GM23338 (cell line): ENCODE measurements at regions not wholly inside any gene's neighbourhood (a gene's known extent, or its start where the extent isn't known, plus 50 kb on each side); places are given as distances from the start of the nearest gene placed in this dataset.
A peak's percentile ranks its signal among the peaks of the same experiment; 100 is the strongest.
"Not testable (repeated sequence)": the region's sequence is repeated elsewhere in the genome, so short reads cannot be mapped to it uniquely, and the experiment has no call there.

Experiments
- ATAC-seq: fragments of 200-7000 bp; cut with Tn5 transposase; 3 replicates; pipeline ENCODE4 v1.9.1; 2020
- DNase-seq: peaks from one replicate; pipeline ENCODE4 v3.0.0-alpha.2; 2015; ENCODE audit warnings: low spot score
- H2AFZ ChIP-seq: fragments of 200-600 bp; sonication (generic); 2 replicates; pipeline ENCODE4 v1.8.0; 2016; ENCODE audit warnings: antibody characterized with exemption, mild to moderate bottlenecking, moderate library complexity
- H3F3A ChIP-seq: fragments of 200-600 bp; sonication (generic); replicated peaks from 2 replicates; pipeline ENCODE4 v1.8.0; 2017; ENCODE audit warnings: antibody characterized with exemption, mixed run types, low read depth
- H3K27ac ChIP-seq: fragments of 200-600 bp; sonication (generic); 2 replicates; pipeline ENCODE4 v1.6.1; 2016; ENCODE audit warnings: low read depth
- H3K27me3 ChIP-seq: fragments of 200-600 bp; sonication (generic); 2 replicates; pipeline ENCODE4 v1.8.0; 2016; ENCODE audit warnings: mild to moderate bottlenecking, mixed run types, moderate library complexity; ENCODE audit not compliant: insufficient read depth
- H3K36me3 ChIP-seq: fragments of 200-600 bp; sonication (generic); 2 replicates; pipeline ENCODE4 v1.8.0; 2016; ENCODE audit warnings: mild to moderate bottlenecking; ENCODE audit not compliant: insufficient read depth
- H3K4me1 ChIP-seq: fragments of 200-600 bp; sonication (generic); 2 replicates; pipeline ENCODE4 v1.8.0; 2016; ENCODE audit warnings: mild to moderate bottlenecking, moderate library complexity; ENCODE audit not compliant: insufficient read depth
- H3K4me2 ChIP-seq: fragments of 200-600 bp; sonication (generic); 2 replicates; pipeline ENCODE4 v1.7.1; 2017; ENCODE audit warnings: mixed run types
- H3K4me3 ChIP-seq: fragments of 200-600 bp; sonication (generic); 2 replicates; pipeline ENCODE4 v1.6.1; 2016; ENCODE audit warnings: mixed run types
- H3K79me2 ChIP-seq: fragments of 200-600 bp; sonication (generic); replicated peaks from 2 replicates; pipeline ENCODE4 v1.8.0; 2017; ENCODE audit warnings: mild to moderate bottlenecking; ENCODE audit not compliant: insufficient read depth
- H3K9me2 ChIP-seq: fragments of 200-600 bp; sonication (generic); 2 replicates; pipeline ENCODE4 v1.8.0; 2017; ENCODE audit not compliant: insufficient read depth
- H4K20me1 ChIP-seq: fragments of 200-600 bp; sonication (generic); replicated peaks from 2 replicates; pipeline ENCODE4 v1.8.0; 2017; ENCODE audit warnings: mild to moderate bottlenecking; ENCODE audit not compliant: insufficient read depth
- H3K27ac Mint-ChIP-seq: 2 replicates; pipeline ENCODE4 v1.8.0; 2020; ENCODE audit warnings: inconsistent platforms, mild to moderate bottlenecking, moderate library complexity, mixed read lengths
- H3K27me3 Mint-ChIP-seq: 3 replicates; pipeline ENCODE4 v1.8.0; 2022; ENCODE audit warnings: low read depth, mild to moderate bottlenecking, moderate library complexity, mixed read lengths, inconsistent platforms; ENCODE audit not compliant: insufficient read depth, poor library complexity
- H3K36me3 Mint-ChIP-seq: 3 replicates; pipeline ENCODE4 v1.8.0; 2021; ENCODE audit warnings: low read depth, mild to moderate bottlenecking, inconsistent platforms, moderate library complexity, mixed read lengths
- H3K4me1 Mint-ChIP-seq: 3 replicates; pipeline ENCODE4 v1.8.0; 2020; ENCODE audit warnings: mild to moderate bottlenecking, inconsistent platforms, mixed read lengths
- H3K4me3 Mint-ChIP-seq: 3 replicates; pipeline ENCODE4 v1.8.0; 2021; ENCODE audit warnings: moderate library complexity, mild to moderate bottlenecking, inconsistent platforms, mixed read lengths
- H3K9me3 Mint-ChIP-seq: 3 replicates; pipeline ENCODE4 v1.8.0; 2020; ENCODE audit warnings: moderate library complexity, mild to moderate bottlenecking, inconsistent platforms, mixed read lengths
- CREB1 ChIP-seq: fragments of 250-450 bp; sonication (Bioruptor Pico); IDR thresholded peaks from 2 replicates; pipeline ENCODE4 v1.5.0; 2020; ENCODE audit warnings: low read depth, mild to moderate bottlenecking, moderate library complexity
- JUNB ChIP-seq: IDR thresholded peaks from one replicate; pipeline ENCODE4 v1.6.1; 2016; ENCODE audit warnings: antibody characterized with exemption; ENCODE audit not compliant: unreplicated experiment
- NANOG ChIP-seq: IDR thresholded peaks from 2 replicates; pipeline ENCODE4 v1.6.1; 2016; ENCODE audit warnings: antibody characterized with exemption, borderline replicate concordance
- POLR2AphosphoS5 ChIP-seq: IDR thresholded peaks from 2 replicates; pipeline ENCODE4 v1.6.1; 2016; ENCODE audit warnings: antibody characterized with exemption, low read depth
- REST ChIP-seq: IDR thresholded peaks from one replicate; pipeline ENCODE4 v1.6.1; 2018; ENCODE audit warnings: antibody characterized with exemption; ENCODE audit not compliant: unreplicated experiment
- STAT1 ChIP-seq: IDR thresholded peaks from one replicate; pipeline ENCODE4 v1.6.1; 2016; ENCODE audit warnings: antibody characterized with exemption; ENCODE audit not compliant: unreplicated experiment
- ZNF114 ChIP-seq: fragments of 250-450 bp; sonication (Bioruptor Pico); IDR thresholded peaks from 2 replicates; pipeline ENCODE4 v1.5.0; 2020; ENCODE audit warnings: mild to moderate bottlenecking, moderate library complexity
- ZNF462 ChIP-seq: fragments of 250-450 bp; sonication (Bioruptor Pico); IDR thresholded peaks from 2 replicates; pipeline ENCODE4 v1.5.0; 2020; ENCODE audit warnings: mild to moderate bottlenecking, moderate library complexity

GRCh38 chr17:21549107-21549687, 143.1 kb upstream of the KCNJ18 start (continued):
- no peak for TF ChIP-seq REST
- no peak for TF ChIP-seq STAT1
- TF ChIP-seq NANOG: no peak
- TF ChIP-seq POLR2AphosphoS5: no peak
- TF ChIP-seq JUNB: no peak

GRCh38 chr17:21550031-21550430, 142.3 kb upstream of the KCNJ18 start:
- Mint-ChIP-seq H3K9me3 (peaks cover 26% of the 10 kb centered on the region), H3K4me1 (peaks cover 15% of the 10 kb centered on the region), H3K27me3 (peaks cover 14% of the 10 kb centered on the region), H3K4me3 (peak overlapping the region; percentile 86)
- not testable (repeated sequence) for H4K20me1 ChIP-seq, H3K36me3 Mint-ChIP-seq, DNase-seq, H3K9me2 ChIP-seq, H3K79me2 ChIP-seq, H3K27ac Mint-ChIP-seq, H2AFZ ChIP-seq, ATAC-seq, H3K36me3 ChIP-seq, H3K4me1 ChIP-seq, H3F3A ChIP-seq, H3K27ac ChIP-seq
- Histone ChIP-seq H3K4me2 (peak overlapping the region; percentile 94; the same call in 1 of the 2 replicates), H3K4me3 (peak overlapping the region; percentile 75), H3K27me3 (peaks cover 27% of the 10 kb centered on the region)

GRCh38 chr17:21551081-21551881, 141.0 kb upstream of the KCNJ18 start:
- Histone ChIP-seq H4K20me1 (peaks cover 5% of the 10 kb centered on the region; the same call in 1 of the 2 replicates), H3K27me3 (peaks cover 27% of the 10 kb centered on the region), H3K4me3 (peak overlapping the region; percentile 75), H3K79me2 (no peaks in the 10 kb centered on the region; the same call in 1 of the 2 replicates), H3F3A (no peaks in the 10 kb centered on the region), H3K4me2 (peak overlapping the region; percentile 94), H3K36me3 (no peaks in the 10 kb centered on the region), H3K9me2 (peaks cover 5% of the 10 kb centered on the region; the same call in 1 of the 2 replicates), H2AFZ (peak overlapping the region; percentile 92), H3K27ac (no peak overlapping the region), H3K4me1 (no peaks in the 10 kb centered on the region)
- ATAC-seq: peak; percentile 94
- H3K4me1 Mint-ChIP-seq: peaks cover 15% of the 10 kb centered on the region
- peaks cover 1% of the 10 kb centered on the region; the same call in 1 of the 3 replicates for H3K36me3 Mint-ChIP-seq
- peak overlapping the region; percentile 86 for H3K4me3 Mint-ChIP-seq
- H3K27ac Mint-ChIP-seq: no peak overlapping the region
- peaks cover 39% of the 10 kb centered on the region for H3K9me3 Mint-ChIP-seq
- DNase-seq: peak; percentile 76
- H3K27me3 Mint-ChIP-seq: peaks cover 14% of the 10 kb centered on the region
- TF ChIP-seq POLR2AphosphoS5: peak; percentile 71
- TF ChIP-seq NANOG: no peak
- TF ChIP-seq ZNF462 (CRISPR knock-in tag): no peak
- TF ChIP-seq ZNF114 (CRISPR knock-in tag): no peak
- TF ChIP-seq JUNB: no peak
- TF ChIP-seq CREB1 (CRISPR knock-in tag): 0 out of 2 replicates have a peak, but pooled peaks have one; percentile 36
